Stomach (tissue), 8 donors: ENCODE measurements at regions not wholly inside any gene's neighbourhood (a gene's known extent, or its start where the extent isn't known, plus 50 kb on each side); places are given as distances from the start of the nearest gene placed in this dataset.

Experiments
- DNase-seq, 2 donors: peaks; one replicate each; pipeline versions ENCODE4 v3.0.0 to v3.0.0-alpha.2; 2013 to 2019
- H3K27ac ChIP-seq, 5 donors: fragments of 200-600 bp in 4 of 5; sonication (generic) in 4 of 5; one replicate each; pipeline ENCODE4 v1.5.1; 2013 to 2019; ENCODE audit warnings: mild to moderate bottlenecking in 1 of 5, moderate library complexity in 1 of 5
- H3K27me3 ChIP-seq, 3 donors: fragments of 200-600 bp; sonication (generic); one replicate each; pipeline ENCODE4 v1.5.1; 2017 to 2019; ENCODE audit warnings: mixed run types in 1 of 3
- H3K36me3 ChIP-seq, 4 donors: fragments of 200-600 bp; sonication (generic); 1 replicate in 3 of 4; 2 replicates in 1 of 4; pipeline ENCODE4 v1.5.1; 2016 to 2019
- H3K4me1 ChIP-seq, 4 donors: fragments of 200-600 bp; sonication (generic); one replicate each; pipeline ENCODE4 v1.5.1; 2016 to 2019
- H3K4me3 ChIP-seq, 4 donors: fragments of 200-600 bp; sonication (generic) in 3 of 4; one replicate each; pipeline ENCODE4 v1.5.1; 2016 to 2019; ENCODE audit warnings: mild to moderate bottlenecking in 1 of 4
- H3K9me3 ChIP-seq, 4 donors: fragments of 200-600 bp; sonication (generic); one replicate each; pipeline ENCODE4 v1.5.1; 2016 to 2019
- EP300 ChIP-seq: sonication (generic); formaldehyde crosslinking; IDR thresholded peaks from one replicate; pipeline ENCODE4 v1.6.1; 2017; ENCODE audit warnings: antibody characterized with exemption
- POLR2A ChIP-seq, 4 donors: fragments of 450-650 bp; IDR thresholded peaks; one replicate each; pipeline ENCODE4 v1.6.1; 2016; ENCODE audit warnings: antibody characterized with exemption in 4 of 4, control low read depth in 2 of 4, mild to moderate bottlenecking in 1 of 4, moderate library complexity in 1 of 4
- POLR2AphosphoS5 ChIP-seq, 3 donors: sonication (generic); formaldehyde crosslinking; IDR thresholded peaks; one replicate each; pipeline ENCODE4 v1.6.1; 2016; ENCODE audit warnings: antibody characterized with exemption in 3 of 3
- WGBS, 5 donors: extraction: QIAGEN DNeasy Blood & Tissue Kit in 3 of 5; methylation state at CpG; one replicate each; pipeline versions ENCODE4 v1.1.5 to v1.1.7; 2013 to 2018; 5-methylcytosine and 5-hydroxymethylcytosine counted together
- intact Hi-C: fragments of 100-400 bp; cut with DNase I; formaldehyde crosslinking; loops from one replicate; pipeline ENCODE4 v1.15.1; 2023; ENCODE audit warnings: low total_unique reads
- TF ChIP-seq, protein P1 (sequence below), 7 experiments: fragments of 450-650 bp in 4 of 7; fragments of 200-600 bp in 3 of 7; sonication (generic) in 3 of 7; IDR thresholded peaks; one replicate each; pipeline ENCODE4 v1.5.1; 2016 to 2019; ENCODE audit warnings: antibody characterized with exemption in 7 of 7, control low read depth in 2 of 7, mild to moderate bottlenecking in 1 of 7
- donor health status: healthy with polysubstance abuse.
- donor health status: Bipolar disorder and iron deficiency.
- donor health status: healthy.

GRCh38 chrX:39883666-39884065 lies 214.1 kb downstream of the BCOR start:
- WGBS, 5 donors = 76 to 87% (median 83%) methylated on average over 3 of the region's 3 CpGs
- intact Hi-C loops = no loop called here
- Histone ChIP-seq H3K9me3 (peaks cover 0 to 13% (median 0%) of the 10 kb centered on the region in 4 donors), H3K4me3 (no peak overlapping the region), H3K27me3 (peaks cover 0 to 5% (median 0%) of the 10 kb centered on the region in 3 donors), H3K27ac (no peak overlapping the region), H3K36me3 (no peaks in the 10 kb centered on the region), H3K4me1 (no peaks in the 10 kb centered on the region)
- no peak for DNase-seq
- TF ChIP-seq EP300 (no peak), POLR2AphosphoS5 (IDR thresholded peaks at IDR 0.05) (no peak), POLR2A (IDR thresholded peaks at IDR 0.05) (no peak)
- TF ChIP-seq, protein P1, sequence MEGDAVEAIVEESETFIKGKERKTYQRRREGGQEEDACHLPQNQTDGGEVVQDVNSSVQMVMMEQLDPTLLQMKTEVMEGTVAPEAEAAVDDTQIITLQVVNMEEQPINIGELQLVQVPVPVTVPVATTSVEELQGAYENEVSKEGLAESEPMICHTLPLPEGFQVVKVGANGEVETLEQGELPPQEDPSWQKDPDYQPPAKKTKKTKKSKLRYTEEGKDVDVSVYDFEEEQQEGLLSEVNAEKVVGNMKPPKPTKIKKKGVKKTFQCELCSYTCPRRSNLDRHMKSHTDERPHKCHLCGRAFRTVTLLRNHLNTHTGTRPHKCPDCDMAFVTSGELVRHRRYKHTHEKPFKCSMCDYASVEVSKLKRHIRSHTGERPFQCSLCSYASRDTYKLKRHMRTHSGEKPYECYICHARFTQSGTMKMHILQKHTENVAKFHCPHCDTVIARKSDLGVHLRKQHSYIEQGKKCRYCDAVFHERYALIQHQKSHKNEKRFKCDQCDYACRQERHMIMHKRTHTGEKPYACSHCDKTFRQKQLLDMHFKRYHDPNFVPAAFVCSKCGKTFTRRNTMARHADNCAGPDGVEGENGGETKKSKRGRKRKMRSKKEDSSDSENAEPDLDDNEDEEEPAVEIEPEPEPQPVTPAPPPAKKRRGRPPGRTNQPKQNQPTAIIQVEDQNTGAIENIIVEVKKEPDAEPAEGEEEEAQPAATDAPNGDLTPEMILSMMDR (IDR thresholded peaks at IDR 0.05) = no peak

DNA sequence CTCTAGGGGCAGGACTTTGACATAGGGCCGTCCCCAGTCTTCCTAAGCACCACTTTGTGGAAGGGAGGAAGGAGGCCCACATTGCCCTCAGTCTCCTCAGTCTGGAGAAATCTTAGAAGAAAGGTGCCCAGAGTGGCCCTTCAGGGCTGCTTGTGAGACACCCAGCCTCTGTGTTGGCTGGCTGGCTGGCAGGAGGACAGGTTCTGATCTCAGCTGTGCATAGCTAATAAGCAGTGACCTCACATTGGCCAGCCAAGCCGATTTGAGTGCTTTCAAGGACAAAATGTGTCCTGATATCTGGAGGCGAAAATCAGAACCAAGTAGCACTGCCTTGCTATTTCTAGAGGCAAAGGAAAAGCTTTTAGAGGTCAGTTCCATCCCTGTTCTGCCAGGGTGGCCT lies 211.5 kb downstream of the BCOR start:
- peaks cover 0 to 5% (median 0%) of the 10 kb centered on the region in 3 donors for H3K27me3 ChIP-seq
- WGBS, 5 donors = 43 to 92% (median 63%) methylated on average over 2 to 3 of the region's 3 CpGs
- H3K4me1 ChIP-seq = no peaks in the 10 kb centered on the region
- TF ChIP-seq POLR2AphosphoS5 (IDR thresholded peaks at IDR 0.05) (no peak), EP300 (no peak), POLR2A (IDR thresholded peaks at IDR 0.05) (no peak)
- TF ChIP-seq, protein P1 (IDR thresholded peaks at IDR 0.05) = no peak
- no peak overlapping the region for H3K27ac ChIP-seq
- H3K4me3 ChIP-seq = no peak overlapping the region
- peaks cover 0 to 13% (median 0%) of the 10 kb centered on the region in 4 donors for H3K9me3 ChIP-seq
- no peaks in the 10 kb centered on the region for H3K36me3 ChIP-seq
- peak in 1 of 2 donors; percentile 40 for DNase-seq
- intact Hi-C loops = no loop called here

DNA sequence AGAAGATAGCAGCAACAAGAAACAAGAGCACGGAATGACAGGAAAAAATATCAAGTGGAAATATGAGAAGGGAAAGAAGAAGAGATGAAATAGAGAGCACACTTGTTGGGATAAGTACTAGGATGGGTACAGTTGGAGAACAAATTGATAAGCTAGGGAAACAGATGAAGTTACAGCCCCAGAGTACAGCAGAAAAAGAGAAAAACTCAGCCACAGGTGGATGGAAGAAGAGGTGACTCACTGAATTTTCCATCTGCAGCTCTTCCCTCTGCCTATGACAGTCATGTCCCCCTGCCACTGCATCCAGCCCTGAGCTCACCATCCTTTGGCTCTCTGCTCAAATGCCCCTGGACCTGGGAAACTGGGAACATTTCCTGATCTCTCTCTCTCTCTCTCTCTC lies 209.0 kb downstream of the BCOR start:
- WGBS, 5 donors = 85 to 100% (median 94%) methylated on average over 1 of the region's 1 CpG
- intact Hi-C loops = no loop called here
- H3K4me3 ChIP-seq = no peak overlapping the region
- no peaks in the 10 kb centered on the region for H3K4me1 ChIP-seq
- H3K27me3 ChIP-seq = peaks cover 0 to 5% (median 0%) of the 10 kb centered on the region in 3 donors
- peaks cover 0 to 8% (median 0%) of the 10 kb centered on the region in 4 donors for H3K9me3 ChIP-seq
- no peaks in the 10 kb centered on the region for H3K36me3 ChIP-seq
- no peak for TF ChIP-seq POLR2A (IDR thresholded peaks at IDR 0.05)
- TF ChIP-seq, protein P1 (IDR thresholded peaks at IDR 0.05) = no peak
- no peak for DNase-seq
- no peak overlapping the region for H3K27ac ChIP-seq

DNA sequence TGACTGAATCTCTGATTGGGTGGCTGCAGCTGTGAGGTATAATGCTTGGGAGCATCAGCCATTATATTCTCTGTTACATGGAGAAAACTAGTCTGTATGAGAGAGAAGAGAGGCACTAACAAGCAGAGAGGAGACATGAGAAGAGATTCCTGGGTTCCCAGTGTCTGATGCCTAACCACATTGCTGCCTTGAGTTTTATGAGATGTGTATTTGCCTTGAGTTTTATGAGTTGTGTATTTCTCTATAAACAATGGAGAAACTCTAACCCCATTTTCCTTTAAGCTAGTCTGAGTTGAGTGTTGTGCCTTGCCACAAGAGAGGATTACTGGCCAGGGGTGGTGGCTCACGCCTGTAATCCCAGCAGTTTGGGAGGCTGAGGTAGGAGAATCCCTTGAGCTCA lies 208.1 kb downstream of the BCOR start:
- peaks cover 0 to 8% (median 0%) of the 10 kb centered on the region in 4 donors for H3K9me3 ChIP-seq
- no peak for DNase-seq
- H3K27ac ChIP-seq = no peak overlapping the region
- H3K4me3 ChIP-seq = no peak overlapping the region
- H3K36me3 ChIP-seq = no peaks in the 10 kb centered on the region
- peaks cover 0 to 9% (median 0%) of the 10 kb centered on the region in 4 donors for H3K4me1 ChIP-seq
- TF ChIP-seq EP300 (no peak), POLR2A (IDR thresholded peaks at IDR 0.05) (no peak), POLR2AphosphoS5 (IDR thresholded peaks at IDR 0.05) (no peak)
- TF ChIP-seq, protein P1 (IDR thresholded peaks at IDR 0.05) = no peak
- intact Hi-C loops = no loop called here
- 73 to 100% (median 89%) methylated on average over 1 of the region's 1 CpG for WGBS, 5 donors
- H3K27me3 ChIP-seq = peaks cover 0 to 5% (median 0%) of the 10 kb centered on the region in 3 donors
